Panc1 (cell line): ENCODE measurements at regions not wholly inside any gene's neighbourhood (a gene's known extent, or its start where the extent isn't known, plus 50 kb on each side); places are given as distances from the start of the nearest gene placed in this dataset.

ENCODE experiments used
- CTCF ChIP-seq: fragments of 450-650 bp; IDR thresholded peaks from 2 replicates; pipeline ENCODE4 v1.5.1; 2017; ENCODE audit warnings: mild to moderate bottlenecking
- POLR2AphosphoS5 ChIP-seq: IDR thresholded peaks from 2 replicates; pipeline ENCODE4 v1.6.1; 2012; ENCODE audit warnings: mild to moderate bottlenecking, low read depth, low read length, moderate library complexity
- REST ChIP-seq, 2 experiments: IDR thresholded peaks; 2 replicates each; pipeline ENCODE4 v1.6.1; 2011 to 2012; ENCODE audit warnings: low read depth in 2 of 2, control low read depth in 1 of 2, low read length in 1 of 2, mild to moderate bottlenecking in 1 of 2, moderate library complexity in 1 of 2; ENCODE audit not compliant: insufficient read depth in 1 of 2
- SIN3A ChIP-seq: IDR thresholded peaks from 2 replicates; pipeline ENCODE4 v1.6.1; 2012; ENCODE audit warnings: low read depth, mild to moderate bottlenecking, low read length, moderate library complexity, borderline replicate concordance; ENCODE audit not compliant: insufficient read depth
- TCF7L2 ChIP-seq: IDR thresholded peaks from 2 replicates; pipeline ENCODE4 v1.6.1; 2011; ENCODE audit warnings: mild to moderate bottlenecking, low read depth, low read length, inconsistent platforms

- no peak for TF ChIP-seq CTCF
- TF ChIP-seq POLR2AphosphoS5 = no peak
- no peak for TF ChIP-seq REST (IDR thresholded peaks at IDR 0.05; ENCODE audit: insufficient read depth in 1 of 2, low read depth in 2 of 2, low read length in 1 of 2)
- no peak for TF ChIP-seq SIN3A
- no peak for TF ChIP-seq TCF7L2
Measured at GRCh38 chrX:39667736-39668482, 429.8 kb downstream of the BCOR start.
